NCI-H2107 treated with DMSO at 0.1 percent for 48 hours (cell line): ENCODE measurements at regions not wholly inside any gene's neighbourhood (a gene's known extent, or its start where the extent isn't known, plus 50 kb on each side); places are given as distances from the start of the nearest gene placed in this dataset.

ENCODE experiments used
- DNase-seq: peaks from one replicate; lab custom pipeline; 2025; ENCODE audit not compliant: unreplicated experiment; lab: John Stamatoyannopoulos, UW

- no peak for DNase-seq
Measured at GRCh38 chr5:153881687-153882086, 157.0 kb downstream of the FAM114A2 start.

DNA sequence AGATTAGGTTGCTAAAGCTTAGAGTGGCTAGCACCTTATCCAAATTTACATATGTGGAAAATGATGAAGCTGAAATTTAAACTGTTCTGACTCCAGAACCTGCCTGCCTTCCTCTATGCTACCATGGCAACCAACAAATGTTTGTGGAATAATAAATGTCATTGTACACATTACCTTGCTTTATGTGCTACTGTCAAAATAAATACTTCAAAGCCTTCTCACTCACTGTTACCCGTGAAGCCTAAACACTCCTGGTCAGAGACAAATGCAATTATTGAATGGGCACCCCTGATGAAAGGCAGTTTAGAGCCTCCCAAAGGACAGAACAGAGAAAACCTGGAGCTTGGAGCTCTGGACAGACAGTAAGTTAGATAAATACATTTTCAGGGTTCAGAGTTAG lies 158.6 kb downstream of the FAM114A2 start:
- no peak for DNase-seq

GRCh38 chr5:153879596-153879995 lies 159.1 kb downstream of the FAM114A2 start:
- no peak for DNase-seq

DNA sequence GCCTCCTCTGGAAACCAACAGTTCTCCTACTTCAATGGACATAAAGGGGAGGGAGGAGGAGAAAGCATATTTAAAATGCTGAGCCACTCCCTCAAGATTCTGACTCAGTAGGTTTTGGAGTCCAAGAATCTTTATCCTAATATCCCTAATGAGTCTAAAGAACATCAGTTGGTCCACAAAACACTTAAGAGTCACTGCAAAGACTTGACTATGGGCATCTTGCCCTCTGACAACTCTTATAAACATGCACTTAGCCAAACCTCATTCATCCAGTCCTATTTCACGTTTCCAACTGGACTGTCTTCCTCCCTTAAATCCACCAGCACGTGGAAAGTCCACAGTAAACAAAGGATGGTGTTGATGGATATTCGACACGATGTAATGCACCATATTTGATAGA lies 172.5 kb downstream of the FAM114A2 start:
- DNase-seq: no peak

DNA sequence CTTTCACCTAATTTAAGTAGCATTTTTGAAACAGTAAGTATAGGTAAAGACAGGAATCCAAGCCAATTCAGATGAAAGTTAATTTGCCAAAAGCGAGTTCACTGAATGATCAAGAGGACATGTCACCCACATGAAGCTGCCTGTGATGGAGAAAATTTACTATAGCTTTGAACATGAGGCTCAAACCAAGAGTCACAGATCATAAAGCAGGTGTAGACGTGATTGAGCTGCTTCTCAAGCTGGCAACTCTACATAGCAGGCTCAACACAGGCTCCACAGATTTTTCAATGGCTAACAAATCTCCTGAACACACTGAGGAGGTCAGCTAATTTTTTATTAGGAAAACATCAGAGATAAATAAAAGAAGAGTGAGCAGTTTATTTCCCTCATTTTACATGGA lies 173.7 kb downstream of the FAM114A2 start:
- no peak for DNase-seq

- DNase-seq: no peak
Measured at GRCh38 chr5:153863951-153864350, 174.8 kb downstream of the FAM114A2 start.
